Natural killer cell (primary cell): ENCODE measurements at regions not wholly inside any gene's neighbourhood (a gene's known extent, or its start where the extent isn't known, plus 50 kb on each side); places are given as distances from the start of the nearest gene placed in this dataset.

Experiments
- ATAC-seq, 3 donors: fragments of 150-1000 bp in 2 of 3; fragments of 200-7000 bp in 1 of 3; cut with Tn5 transposase; 1 replicate in 1 of 3; 2 replicates in 2 of 3; pipeline ENCODE4 v1.10.0; 2021; ENCODE audit warnings: mild to moderate bottlenecking in 2 of 3, moderate library complexity in 2 of 3
- DNase-seq, 2 donors: peaks; one replicate each; pipeline versions ENCODE4 v3.0.0 to v3.0.0-alpha.2; 2013 to 2021; ENCODE audit warnings: mixed read lengths in 1 of 2
- H3K27ac ChIP-seq: one replicate; pipeline ENCODE4 v1.5.1; 2013; ENCODE audit warnings: mild to moderate bottlenecking, low read length
- H3K27me3 ChIP-seq: one replicate; pipeline ENCODE4 v1.6.1; 2013; ENCODE audit warnings: low read length; ENCODE audit not compliant: control insufficient read depth, insufficient read depth
- H3K36me3 ChIP-seq: one replicate; pipeline ENCODE4 v1.6.1; 2013; ENCODE audit warnings: low read length; ENCODE audit not compliant: control insufficient read depth, insufficient read depth
- H3K4me1 ChIP-seq: one replicate; pipeline ENCODE4 v1.6.1; 2013; ENCODE audit warnings: low read length; ENCODE audit not compliant: control insufficient read depth, insufficient read depth
- H3K4me3 ChIP-seq: one replicate; pipeline ENCODE4 v1.5.1; 2013; ENCODE audit warnings: low read length
- H3K9me3 ChIP-seq: one replicate; pipeline ENCODE4 v1.6.1; 2013; ENCODE audit warnings: low read length; ENCODE audit not compliant: control insufficient read depth, insufficient read depth
- H3K27ac Mint-ChIP-seq, 2 donors: one replicate each; pipeline ENCODE4 v1.8.0; 2022; ENCODE audit warnings: mild to moderate bottlenecking in 2 of 2, mixed read lengths in 2 of 2, moderate library complexity in 1 of 2
- H3K27me3 Mint-ChIP-seq, 2 donors: one replicate each; pipeline ENCODE4 v1.8.0; 2022; ENCODE audit warnings: low read depth in 2 of 2, mixed read lengths in 2 of 2
- H3K36me3 Mint-ChIP-seq: one replicate; pipeline ENCODE4 v1.8.0; 2022; ENCODE audit warnings: mixed read lengths
- H3K4me1 Mint-ChIP-seq, 2 donors: one replicate each; pipeline ENCODE4 v1.8.0; 2022; ENCODE audit warnings: mixed read lengths in 2 of 2
- H3K4me3 Mint-ChIP-seq: one replicate; pipeline ENCODE4 v1.8.0; 2022; ENCODE audit warnings: mild to moderate bottlenecking, moderate library complexity, mixed read lengths
- H3K9me3 Mint-ChIP-seq, 2 donors: one replicate each; pipeline ENCODE4 v1.8.0; 2022; ENCODE audit warnings: mixed read lengths in 2 of 2
- WGBS: methylation state at CpG from one replicate; pipeline ENCODE4 v1.1.7; 2013; ENCODE audit warnings: missing lambda C conversion rate; ENCODE audit not compliant: insufficient coverage; 5-methylcytosine and 5-hydroxymethylcytosine counted together
- intact Hi-C: fragments of 100-400 bp; cut with micrococcal nuclease; formaldehyde crosslinking; loops from one replicate; pipeline ENCODE4 v1.14.2; 2022
- TF ChIP-seq, protein P1 (sequence below): fragments of 200-600 bp; IDR thresholded peaks from one replicate; pipeline ENCODE4 v1.8.0; 2022; ENCODE audit warnings: antibody characterized with exemption

GRCh38 chr4:37073226-37073840 lies 171.2 kb upstream of the NWD2 start:
- Mint-ChIP-seq H3K4me1 (peaks cover 5 to 7% of the 10 kb centered on the region in 2 donors), H3K27ac (no peak overlapping the region), H3K27me3 (no peaks in the 10 kb centered on the region), H3K9me3 (peaks cover 3 to 13% of the 10 kb centered on the region in 2 donors), H3K36me3 (no peaks in the 10 kb centered on the region), H3K4me3 (no peak overlapping the region)
- intact Hi-C loops = no loop called here
- TF ChIP-seq, protein P1, sequence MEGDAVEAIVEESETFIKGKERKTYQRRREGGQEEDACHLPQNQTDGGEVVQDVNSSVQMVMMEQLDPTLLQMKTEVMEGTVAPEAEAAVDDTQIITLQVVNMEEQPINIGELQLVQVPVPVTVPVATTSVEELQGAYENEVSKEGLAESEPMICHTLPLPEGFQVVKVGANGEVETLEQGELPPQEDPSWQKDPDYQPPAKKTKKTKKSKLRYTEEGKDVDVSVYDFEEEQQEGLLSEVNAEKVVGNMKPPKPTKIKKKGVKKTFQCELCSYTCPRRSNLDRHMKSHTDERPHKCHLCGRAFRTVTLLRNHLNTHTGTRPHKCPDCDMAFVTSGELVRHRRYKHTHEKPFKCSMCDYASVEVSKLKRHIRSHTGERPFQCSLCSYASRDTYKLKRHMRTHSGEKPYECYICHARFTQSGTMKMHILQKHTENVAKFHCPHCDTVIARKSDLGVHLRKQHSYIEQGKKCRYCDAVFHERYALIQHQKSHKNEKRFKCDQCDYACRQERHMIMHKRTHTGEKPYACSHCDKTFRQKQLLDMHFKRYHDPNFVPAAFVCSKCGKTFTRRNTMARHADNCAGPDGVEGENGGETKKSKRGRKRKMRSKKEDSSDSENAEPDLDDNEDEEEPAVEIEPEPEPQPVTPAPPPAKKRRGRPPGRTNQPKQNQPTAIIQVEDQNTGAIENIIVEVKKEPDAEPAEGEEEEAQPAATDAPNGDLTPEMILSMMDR = no peak
- WGBS = 91% methylated on average over 8 of the region's 10 CpGs
- H3K27ac ChIP-seq = no peak overlapping the region
- H3K9me3 ChIP-seq = peaks cover 2% of the 10 kb centered on the region
- H3K27me3 ChIP-seq = no peaks in the 10 kb centered on the region
- ATAC-seq (no peak), DNase-seq (no peak)
- no peak overlapping the region for H3K4me3 ChIP-seq
- no peaks in the 10 kb centered on the region for H3K36me3 ChIP-seq
- H3K4me1 ChIP-seq = no peaks in the 10 kb centered on the region

- Histone ChIP-seq H3K4me1 (no peaks in the 10 kb centered on the region), H3K27ac (no peak overlapping the region), H3K36me3 (no peaks in the 10 kb centered on the region), H3K4me3 (no peak overlapping the region), H3K27me3 (no peaks in the 10 kb centered on the region), H3K9me3 (no peaks in the 10 kb centered on the region)
- ATAC-seq (no peak), DNase-seq (no peak)
- Mint-ChIP-seq H3K36me3 (no peaks in the 10 kb centered on the region), H3K4me1 (no peaks in the 10 kb centered on the region), H3K4me3 (no peak overlapping the region), H3K27ac (no peak overlapping the region), H3K27me3 (no peaks in the 10 kb centered on the region), H3K9me3 (peaks cover 8 to 11% of the 10 kb centered on the region in 2 donors)
- TF ChIP-seq, protein P1 = no peak
- 83% methylated on average over 2 of the region's 2 CpGs for WGBS
- intact Hi-C loops = no loop called here
Observed at GRCh38 chr4:37082912-37083311, 161.6 kb upstream of the NWD2 start.

DNA sequence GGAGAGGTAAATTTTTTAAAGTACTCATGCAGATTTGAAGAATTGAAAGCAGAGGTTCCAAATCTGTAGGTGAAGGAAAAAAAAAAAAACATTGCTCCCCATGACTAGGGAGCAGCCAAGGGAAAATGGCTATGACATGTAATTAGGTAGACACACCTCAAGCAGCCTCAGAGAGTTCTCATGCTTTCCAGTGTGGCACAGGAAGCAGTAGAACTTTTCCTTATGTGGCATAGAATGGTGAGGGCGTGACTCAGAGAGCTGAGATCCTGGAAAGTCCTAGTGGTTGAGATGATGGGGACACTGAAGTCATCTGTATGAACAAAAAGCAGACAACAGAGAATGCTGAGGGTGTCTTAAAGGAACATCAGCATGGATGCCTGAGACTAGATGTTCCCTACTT lies 148.6 kb upstream of the NWD2 start:
- Mint-ChIP-seq H3K36me3 (no peaks in the 10 kb centered on the region), H3K4me3 (no peak overlapping the region), H3K27me3 (no peaks in the 10 kb centered on the region), H3K4me1 (no peaks in the 10 kb centered on the region), H3K27ac (no peak overlapping the region), H3K9me3 (peaks cover 4 to 10% of the 10 kb centered on the region in 2 donors)
- Histone ChIP-seq H3K4me3 (no peak overlapping the region), H3K9me3 (peaks cover 3% of the 10 kb centered on the region), H3K27me3 (no peaks in the 10 kb centered on the region), H3K36me3 (no peaks in the 10 kb centered on the region), H3K27ac (no peak overlapping the region), H3K4me1 (no peaks in the 10 kb centered on the region)
- TF ChIP-seq, protein P1 = no peak
- WGBS = 84% methylated on average over 1 of the region's 1 CpG
- intact Hi-C loops = no loop called here
- DNase-seq (no peak), ATAC-seq (no peak)

DNA sequence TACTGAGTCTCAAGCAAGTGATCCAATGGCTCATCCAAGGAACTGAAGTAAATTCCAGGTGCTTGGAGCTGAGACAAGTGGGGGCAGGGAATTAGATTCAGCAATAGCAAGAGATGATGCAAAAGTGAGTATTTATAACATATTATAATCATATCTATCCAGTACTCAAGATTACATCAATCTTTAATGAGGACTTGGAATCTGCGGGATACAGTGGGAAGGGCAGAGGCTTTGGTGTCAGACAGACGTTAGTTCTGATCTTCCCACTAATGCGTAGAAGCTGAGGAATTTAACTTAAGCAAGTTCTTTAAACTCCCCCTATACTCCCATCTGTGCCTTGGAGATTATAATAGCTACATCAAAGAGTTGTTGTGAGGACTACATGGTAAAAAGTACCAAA lies 143.4 kb upstream of the NWD2 start:
- Mint-ChIP-seq H3K4me3 (no peak overlapping the region), H3K27me3 (no peaks in the 10 kb centered on the region), H3K9me3 (peaks cover 4% of the 10 kb centered on the region in 2 donors), H3K4me1 (no peaks in the 10 kb centered on the region), H3K27ac (no peak overlapping the region), H3K36me3 (no peaks in the 10 kb centered on the region)
- intact Hi-C loops = no loop called here
- 100% methylated on average over 1 of the region's 3 CpGs for WGBS
- Histone ChIP-seq H3K4me3 (no peak overlapping the region), H3K27me3 (no peaks in the 10 kb centered on the region), H3K4me1 (no peaks in the 10 kb centered on the region), H3K36me3 (no peaks in the 10 kb centered on the region), H3K27ac (no peak overlapping the region), H3K9me3 (no peaks in the 10 kb centered on the region)
- TF ChIP-seq, protein P1 = no peak
- DNase-seq = no peak
- ATAC-seq = no peak
